GM19455 (cell line): ENCODE measurements at regions not wholly inside any gene's neighbourhood (a gene's known extent, or its start where the extent isn't known, plus 50 kb on each side); places are given as distances from the start of the nearest gene placed in this dataset.

Source experiments
- ATAC-seq: cut with Tn5 transposase; IDR thresholded peaks from one replicate; pipeline ENCODE4 v1.9.1; 2021; ENCODE audit not compliant: unreplicated experiment

GRCh38 chr13:106433066-106433465 lies 102.4 kb downstream of the EFNB2 start:
- ATAC-seq = no peak

- no peak for ATAC-seq
Measured at GRCh38 chr13:106432636-106433035, 102.8 kb downstream of the EFNB2 start.

GRCh38 chr13:106426909-106427308 lies 108.6 kb downstream of the EFNB2 start:
- ATAC-seq = no peak

- ATAC-seq = no peak
Measured at GRCh38 chr13:106425661-106426060, 109.8 kb downstream of the EFNB2 start.

- ATAC-seq = no peak
Measured at GRCh38 chr13:106424805-106425204, 110.7 kb downstream of the EFNB2 start.

GRCh38 chr13:106423530-106423929 lies 111.9 kb downstream of the EFNB2 start:
- no peak for ATAC-seq

GRCh38 chr13:106418556-106418955 lies 116.9 kb downstream of the EFNB2 start:
- no peak for ATAC-seq

GRCh38 chr13:106417467-106418110 lies 117.9 kb downstream of the EFNB2 start:
- no peak for ATAC-seq

GRCh38 chr13:106416645-106417044 lies 118.8 kb downstream of the EFNB2 start:
- no peak for ATAC-seq

- no peak for ATAC-seq
Measured at GRCh38 chr13:106415971-106416370, 119.5 kb downstream of the EFNB2 start.

GRCh38 chr13:106415442-106415841 lies 120.0 kb downstream of the EFNB2 start:
- no peak for ATAC-seq

GRCh38 chr13:106407338-106407737 lies 128.1 kb downstream of the EFNB2 start:
- ATAC-seq = no peak

GRCh38 chr13:106405731-106406130 lies 129.7 kb downstream of the EFNB2 start:
- no peak for ATAC-seq

- ATAC-seq = no peak
Measured at GRCh38 chr13:106403280-106403679, 132.2 kb downstream of the EFNB2 start.

- ATAC-seq = no peak
Measured at GRCh38 chr13:106402866-106403265, 132.6 kb downstream of the EFNB2 start.

GRCh38 chr13:106401081-106401480 lies 134.4 kb downstream of the EFNB2 start:
- ATAC-seq = no peak

- no peak for ATAC-seq
Measured at GRCh38 chr13:106400289-106400688, 135.2 kb downstream of the EFNB2 start.

GRCh38 chr13:106398289-106398688 lies 137.2 kb downstream of the EFNB2 start:
- no peak for ATAC-seq

- ATAC-seq = no peak
Measured at GRCh38 chr13:106393776-106394175, 141.7 kb downstream of the EFNB2 start.

GRCh38 chr13:106391681-106392080 lies 143.8 kb downstream of the EFNB2 start:
- no peak for ATAC-seq

- ATAC-seq = no peak
Measured at GRCh38 chr13:106391271-106391670, 144.2 kb downstream of the EFNB2 start.

GRCh38 chr13:106390367-106390766 lies 145.1 kb downstream of the EFNB2 start:
- ATAC-seq = no peak

GRCh38 chr13:106385654-106386053 lies 149.8 kb downstream of the EFNB2 start:
- no peak for ATAC-seq
